Fibroblast of lung (primary cell): ENCODE measurements at regions not wholly inside any gene's neighbourhood (a gene's known extent, or its start where the extent isn't known, plus 50 kb on each side); places are given as distances from the start of the nearest gene placed in this dataset.

Experiments used
- DNase-seq, 2 donors: peaks; one replicate each; pipeline versions ENCODE4 v3.0.0 to v3.0.0-alpha.2; 2010; ENCODE audit warnings: low read depth in 2 of 2
- H2AFZ ChIP-seq: 2 replicates; pipeline ENCODE4 v1.5.1; 2012; ENCODE audit warnings: low read length, control low read depth, inconsistent platforms
- H3K27ac ChIP-seq: 2 replicates; pipeline ENCODE4 v1.5.1; 2011; ENCODE audit warnings: low read length, control low read depth; ENCODE audit not compliant: insufficient read depth
- H3K27me3 ChIP-seq: 2 replicates; pipeline ENCODE4 v1.5.1; 2011; ENCODE audit warnings: mild to moderate bottlenecking, low read length; ENCODE audit not compliant: control insufficient read depth, insufficient read depth
- H3K36me3 ChIP-seq: 2 replicates; pipeline ENCODE4 v1.5.1; 2011; ENCODE audit warnings: low read length; ENCODE audit not compliant: control insufficient read depth, insufficient read depth
- H3K4me1 ChIP-seq: 2 replicates; pipeline ENCODE4 v1.5.1; 2011; ENCODE audit warnings: low read length; ENCODE audit not compliant: control insufficient read depth, insufficient read depth; ENCODE audit errors: extremely low read depth
- H3K4me2 ChIP-seq: 2 replicates; pipeline ENCODE4 v1.5.1; 2011; ENCODE audit warnings: low read length, control low read depth; ENCODE audit not compliant: insufficient read depth; ENCODE audit errors: extremely low read depth
- H3K4me3 ChIP-seq, 4 experiments: fragments of 200-600 bp in 1 of 4; sonication (generic) in 1 of 4; replicated peaks in 1 of 4; 2 replicates each; pipeline ENCODE4 v1.5.1; 2011 to 2016; ENCODE audit warnings: low read length in 4 of 4, low read depth in 3 of 4, mild to moderate bottlenecking in 3 of 4, control low read depth in 2 of 4, inconsistent platforms in 1 of 4, mixed read lengths in 1 of 4; ENCODE audit not compliant: insufficient read depth in 1 of 4; ENCODE audit errors: control extremely low read depth in 1 of 4
- H3K79me2 ChIP-seq: 2 replicates; pipeline ENCODE4 v1.5.1; 2012; ENCODE audit warnings: mild to moderate bottlenecking, low read length, inconsistent platforms; ENCODE audit not compliant: control insufficient read depth, insufficient read depth
- H3K9ac ChIP-seq: 2 replicates; pipeline ENCODE4 v1.5.1; 2011; ENCODE audit warnings: mild to moderate bottlenecking, low read length, control low read depth; ENCODE audit not compliant: insufficient read depth
- H3K9me3 ChIP-seq: 2 replicates; pipeline ENCODE4 v1.5.1; 2012; ENCODE audit warnings: low read depth, low read length; ENCODE audit not compliant: control insufficient read depth, insufficient read depth
- H4K20me1 ChIP-seq: 2 replicates; pipeline ENCODE4 v1.5.1; 2011; ENCODE audit warnings: low read length; ENCODE audit not compliant: control insufficient read depth, insufficient read depth; ENCODE audit errors: extremely low read depth
- CTCF ChIP-seq, 2 donors: IDR thresholded peaks in 1 of 2; conservative IDR thresholded peaks in 1 of 2; 1 replicate in 1 of 2; 2 replicates in 1 of 2; pipeline ENCODE4 v1.5.1; 2011 to 2012; ENCODE audit warnings: low read length in 2 of 2, control low read depth in 1 of 2, inconsistent platforms in 1 of 2, low read depth in 1 of 2, mild to moderate bottlenecking in 1 of 2
- EZH2 ChIP-seq: IDR thresholded peaks from 2 replicates; pipeline ENCODE4 v1.5.1; 2012; ENCODE audit warnings: low read length, control low read depth, mild to moderate bottlenecking; ENCODE audit errors: missing control alignments

DNA sequence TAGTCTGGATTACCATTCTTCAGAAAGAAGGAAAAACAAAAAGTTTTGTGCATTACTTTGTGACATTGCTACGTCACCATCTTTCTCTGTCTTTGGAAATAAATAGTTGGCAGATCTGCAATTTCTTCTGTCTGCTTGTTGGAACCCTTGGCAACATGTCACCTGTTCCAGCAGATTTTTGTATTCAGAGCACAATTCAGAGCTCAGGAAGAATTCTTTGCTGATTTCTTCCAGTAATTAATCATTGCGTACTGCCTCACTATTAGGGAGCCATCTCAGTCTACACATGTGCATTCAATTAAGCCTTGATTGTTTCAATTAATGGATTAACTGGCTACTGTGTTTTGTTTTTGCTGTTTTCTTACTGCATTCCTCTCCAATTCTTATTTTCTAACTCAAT is 467.2 kb downstream of the CDH8 start:
- Histone ChIP-seq H3K4me2 (no peak overlapping the region), H3K79me2 (no peaks in the 10 kb centered on the region), H3K36me3 (no peaks in the 10 kb centered on the region), H3K4me1 (no peaks in the 10 kb centered on the region), H4K20me1 (no peaks in the 10 kb centered on the region), H3K27me3 (no peaks in the 10 kb centered on the region), H2AFZ (no peak overlapping the region), H3K4me3 (no peak overlapping the region), H3K27ac (no peak overlapping the region), H3K9me3 (no peaks in the 10 kb centered on the region), H3K9ac (no peak overlapping the region)
- no peak for DNase-seq
- TF ChIP-seq EZH2: no peak

GRCh38 chr16:61564716-61565115 is 471.5 kb downstream of the CDH8 start:
- H4K20me1 ChIP-seq: no peaks in the 10 kb centered on the region
- TF ChIP-seq EZH2: no peak
- TF ChIP-seq CTCF (conservative IDR thresholded peaks at IDR 0.05 in 1 of 2, IDR thresholded peaks at IDR 0.05 in 1 of 2; ENCODE audit: low read depth in 1 of 2, low read length in 2 of 2): no peak
- H3K4me1 ChIP-seq: no peaks in the 10 kb centered on the region
- H3K79me2 ChIP-seq: no peaks in the 10 kb centered on the region
- no peaks in the 10 kb centered on the region for H3K27me3 ChIP-seq
- DNase-seq: no peak
- no peak overlapping the region for H3K27ac ChIP-seq
- H3K4me3 ChIP-seq: no peak overlapping the region
- H3K9me3 ChIP-seq: no peaks in the 10 kb centered on the region
- H3K9ac ChIP-seq: no peak overlapping the region
- no peak overlapping the region for H3K4me2 ChIP-seq
- no peaks in the 10 kb centered on the region for H3K36me3 ChIP-seq
- H2AFZ ChIP-seq: no peak overlapping the region

DNA sequence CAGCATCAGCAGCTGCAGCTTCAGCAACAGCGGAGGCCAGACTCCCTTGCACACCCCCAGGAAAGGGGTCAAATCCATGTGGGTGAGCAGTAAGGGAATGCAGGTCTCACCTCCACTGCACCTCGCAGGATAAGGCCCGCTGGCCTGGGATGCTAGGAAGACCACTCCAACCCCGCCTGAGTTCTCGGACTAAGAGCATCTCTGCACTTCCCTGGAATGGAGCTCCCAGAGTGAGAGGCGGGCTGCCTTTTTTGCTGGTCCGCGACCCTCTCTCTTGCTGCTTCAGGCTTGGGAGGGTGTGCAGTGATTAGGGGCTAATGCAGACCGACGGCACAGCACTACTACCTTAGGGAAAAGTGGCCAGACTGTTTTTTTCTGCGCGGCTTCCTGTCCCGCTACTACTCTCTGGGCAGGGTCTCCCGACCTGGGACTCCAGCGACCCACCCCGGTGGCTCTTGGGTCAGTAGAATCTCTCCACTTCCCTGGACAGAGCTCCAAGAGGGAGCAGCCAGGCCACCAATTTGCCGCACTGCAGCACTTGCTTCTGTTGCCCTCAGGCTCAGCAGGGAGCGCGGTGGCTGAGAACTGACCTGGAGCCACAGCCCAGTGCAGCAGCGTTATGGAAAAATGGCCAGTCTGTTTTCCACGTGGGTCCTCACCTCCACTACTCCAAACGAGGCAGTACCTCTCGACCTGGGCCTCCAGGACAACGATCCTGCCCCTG is 480.4 kb downstream of the CDH8 start:
- Histone ChIP-seq H3K27ac (no peak overlapping the region), H3K79me2 (no peaks in the 10 kb centered on the region), H3K9me3 (no peaks in the 10 kb centered on the region), H4K20me1 (no peaks in the 10 kb centered on the region), H2AFZ (no peak overlapping the region), H3K27me3 (no peaks in the 10 kb centered on the region), H3K4me2 (no peak overlapping the region), H3K4me1 (no peaks in the 10 kb centered on the region), H3K36me3 (no peaks in the 10 kb centered on the region), H3K9ac (no peak overlapping the region), H3K4me3 (no peak overlapping the region)
- DNase-seq: no peak
- TF ChIP-seq EZH2: no peak
- no peak for TF ChIP-seq CTCF (conservative IDR thresholded peaks at IDR 0.05 in 1 of 2, IDR thresholded peaks at IDR 0.05 in 1 of 2; ENCODE audit: low read depth in 1 of 2, low read length in 2 of 2)
